GM21367 (cell line): ENCODE measurements at regions not wholly inside any gene's neighbourhood (a gene's known extent, or its start where the extent isn't known, plus 50 kb on each side); places are given as distances from the start of the nearest gene placed in this dataset.

Source experiments
- ATAC-seq: cut with Tn5 transposase; IDR thresholded peaks from one replicate; pipeline ENCODE4 v1.9.1; 2021; ENCODE audit not compliant: unreplicated experiment

- no peak for ATAC-seq
These were observed 71.0 kb upstream of the OTUD4 start for GRCh38 chr4:145251391-145251790.

- ATAC-seq: no peak
These were observed 68.6 kb upstream of the OTUD4 start for GRCh38 chr4:145248971-145249370.

- ATAC-seq: no peak
These were observed 68.1 kb upstream of the OTUD4 start for GRCh38 chr4:145248502-145248901.

- peak; percentile 100 for ATAC-seq
These were observed 53.8 kb upstream of the OTUD4 start for GRCh38 chr4:145234091-145234706.

GRCh38 chr4:145231906-145232700, 51.7 kb upstream of the OTUD4 start:
- no peak for ATAC-seq

- ATAC-seq: no peak
These were observed 50.3 kb upstream of the OTUD4 start for GRCh38 chr4:145230726-145231125.
